HCT116 (cell line): ENCODE measurements at regions not wholly inside any gene's neighbourhood (a gene's known extent, or its start where the extent isn't known, plus 50 kb on each side); places are given as distances from the start of the nearest gene placed in this dataset.

Experiments
- ATAC-seq: fragments of 200-7000 bp; cut with Tn5 transposase; 2 replicates; pipeline ENCODE4 v1.9.1; 2020; ENCODE audit warnings: mild to moderate bottlenecking, moderate library complexity
- BruUV-seq: library from RNA; stranded (reverse); fragments of 400-500 nt; replicated peaks from 2 replicates; lab custom pipeline; 2021; lab: Mats Ljungman, UMichigan
- CTCF ChIA-PET: fragments of 300-600 bp; sonication (Branson Sonifier 250); formaldehyde crosslinking; loops from one replicate; lab custom pipeline; 2021; ENCODE audit warnings: antibody characterized with exemption; lab: Charles Lee
- POLR2A ChIA-PET: fragments of 300-600, 350-600 bp; sonication (Branson Sonifier 250); formaldehyde crosslinking; loops from one replicate; lab custom pipeline; 2021; ENCODE audit warnings: antibody characterized with exemption; lab: Charles Lee
- RAD21 ChIA-PET, 2 experiments: fragments of 300-600 bp; sonication (Branson Sonifier 250); formaldehyde crosslinking; loops; one replicate each; lab custom pipeline; 2023; ENCODE audit warnings: low total read pairs in 2 of 2; ENCODE audit not compliant: uncharacterized antibody in 2 of 2, unreplicated experiment in 2 of 2, low non-redundant PET in 1 of 2; lab: Charles Lee
- DNase-seq: peaks from one replicate; pipeline ENCODE4 v3.0.0-alpha.2; 2010; ENCODE audit warnings: low read depth, low spot score
- H2AFZ ChIP-seq: fragments of 200-600 bp; shearing (Covaris generic), sonication (generic); 2 replicates; pipeline ENCODE4 v1.6.1; 2017; ENCODE audit warnings: low read depth, mixed run types, mixed read lengths, antibody characterized with exemption, low read length; ENCODE audit not compliant: poor library complexity, severe bottlenecking
- H3K27ac ChIP-seq: 2 replicates; pipeline ENCODE4 v1.5.1; 2012; ENCODE audit warnings: low read depth, low read length
- H3K27me3 ChIP-seq: fragments of 200-600 bp; sonication (generic); 2 replicates; pipeline ENCODE4 v1.6.1; 2016; ENCODE audit warnings: mixed run types, low read length, mixed read lengths; ENCODE audit not compliant: insufficient read depth
- H3K36me3 ChIP-seq, 2 experiments: fragments of 200-500 bp in 1 of 2; fragments of 200-600 bp in 1 of 2; sonication (Bioruptor generic) in 1 of 2; sonication (generic) in 1 of 2; 2 replicates each; pipeline versions ENCODE4 v1.5.1 to v1.6.1; 2014 to 2016; ENCODE audit warnings: low read length in 2 of 2, inconsistent platforms in 1 of 2, mixed read lengths in 1 of 2, mixed run types in 1 of 2; ENCODE audit not compliant: insufficient read depth in 2 of 2, control insufficient read depth in 1 of 2
- H3K4me1 ChIP-seq, 2 experiments: fragments of 200-600 bp in 1 of 2; sonication (generic) in 1 of 2; 2 replicates each; pipeline versions ENCODE4 v1.5.1 to v1.6.1; 2012 to 2017; ENCODE audit warnings: low read length in 2 of 2, inconsistent platforms in 1 of 2, mild to moderate bottlenecking in 1 of 2, mixed read lengths in 1 of 2, mixed run types in 1 of 2, moderate library complexity in 1 of 2; ENCODE audit not compliant: insufficient read depth in 2 of 2, control insufficient read depth in 1 of 2
- H3K4me2 ChIP-seq: fragments of 200-600 bp; sonication (generic); 2 replicates; pipeline ENCODE4 v1.6.1; 2017; ENCODE audit warnings: mixed run types, low read length, mixed read lengths
- H3K4me3 ChIP-seq, 2 experiments: fragments of 200-600 bp in 1 of 2; sonication (generic) in 1 of 2; replicated peaks in 1 of 2; 2 replicates each; pipeline ENCODE4 v1.5.1; 2011 to 2016; ENCODE audit warnings: low read length in 2 of 2, control low read depth in 1 of 2, low read depth in 1 of 2, mild to moderate bottlenecking in 1 of 2, mixed read lengths in 1 of 2, mixed run types in 1 of 2
- H3K79me2 ChIP-seq: fragments of 200-600 bp; sonication (generic); 2 replicates; pipeline ENCODE4 v1.6.1; 2017; ENCODE audit warnings: mild to moderate bottlenecking, mixed run types, low read length, moderate library complexity, mixed read lengths; ENCODE audit not compliant: insufficient read depth
- H3K9ac ChIP-seq: fragments of 200-600 bp; sonication (generic); 2 replicates; pipeline ENCODE4 v1.6.1; 2016; ENCODE audit warnings: low read length, mixed read lengths
- H3K9me2 ChIP-seq: fragments of 200-600 bp; sonication (generic), shearing (Covaris generic); 2 replicates; pipeline ENCODE4 v1.6.1; 2017; ENCODE audit warnings: mixed run types, mild to moderate bottlenecking, moderate library complexity; ENCODE audit not compliant: insufficient read depth
- H3K9me3 ChIP-seq, 2 experiments: fragments of 200-500 bp in 1 of 2; fragments of 200-600 bp in 1 of 2; sonication (Bioruptor generic) in 1 of 2; sonication (generic) in 1 of 2; 2 replicates each; pipeline ENCODE4 v1.6.1; 2014 to 2017; ENCODE audit warnings: low read length in 2 of 2, mixed read lengths in 2 of 2, inconsistent platforms in 1 of 2, low read depth in 1 of 2, mild to moderate bottlenecking in 1 of 2, mixed run types in 1 of 2, moderate library complexity in 1 of 2; ENCODE audit not compliant: control insufficient read depth in 1 of 2, insufficient read depth in 1 of 2
- H4K20me1 ChIP-seq: fragments of 200-600 bp; sonication (generic), shearing (Covaris generic); 2 replicates; pipeline ENCODE4 v1.6.1; 2017; ENCODE audit warnings: mixed run types, mild to moderate bottlenecking, moderate library complexity; ENCODE audit not compliant: insufficient read depth
- CEBPB ChIP-seq: IDR thresholded peaks from 2 replicates; pipeline ENCODE4 v1.6.1; 2012; ENCODE audit warnings: low read depth
- EZH2 ChIP-seq: fragments of 200-600 bp; sonication (generic); IDR thresholded peaks from 2 replicates; pipeline ENCODE4 v1.6.1; 2017; ENCODE audit warnings: antibody characterized with exemption, mixed run types
- JUND ChIP-seq: IDR thresholded peaks from 2 replicates; pipeline ENCODE4 v1.6.1; 2012
- POLR2A ChIP-seq: IDR thresholded peaks from 2 replicates; pipeline ENCODE4 v1.7.0; 2011; ENCODE audit warnings: borderline replicate concordance; ENCODE audit not compliant: insufficient read depth, insufficient read length; ENCODE audit errors: extremely low read depth
- POLR2AphosphoS5 ChIP-seq: IDR thresholded peaks from 2 replicates; pipeline ENCODE4 v1.6.1; 2011; ENCODE audit warnings: mild to moderate bottlenecking, low read depth, low read length, moderate library complexity
- intact Hi-C: fragments of 100-400 bp; cut with micrococcal nuclease; formaldehyde crosslinking; loops from 2 replicates; pipeline ENCODE4 v1.10.0; 2022
- TF ChIP-seq, protein P1 (sequence below): IDR thresholded peaks from 2 replicates; pipeline ENCODE4 v1.6.1; 2012
- TF ChIP-seq, protein P2 (sequence below): IDR thresholded peaks from 2 replicates; pipeline ENCODE4 v1.6.1; 2012; ENCODE audit warnings: low read depth

DNA sequence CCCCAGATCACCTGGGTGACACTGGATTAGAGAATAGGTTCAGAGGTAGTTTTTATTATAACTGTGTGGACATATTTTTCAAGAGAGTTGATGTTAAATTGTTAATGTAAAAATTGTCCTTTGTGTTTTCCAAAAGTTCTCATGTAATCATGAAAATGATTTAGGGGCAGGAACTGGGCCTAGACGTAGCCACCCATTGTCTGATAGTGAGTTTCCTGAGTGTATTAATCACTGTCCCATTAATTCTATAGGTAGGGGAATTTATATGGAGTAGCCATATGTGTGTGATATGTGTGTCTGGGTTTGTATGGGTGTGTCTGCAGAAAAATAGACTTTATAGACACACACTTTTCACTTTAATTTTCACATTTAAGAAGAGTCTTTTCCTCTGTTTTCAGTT is 144.6 kb upstream of the RAI14 start (continued):
- no peak for TF ChIP-seq CEBPB
- TF ChIP-seq POLR2AphosphoS5: no peak
- TF ChIP-seq JUND: no peak
- TF ChIP-seq, protein P1, sequence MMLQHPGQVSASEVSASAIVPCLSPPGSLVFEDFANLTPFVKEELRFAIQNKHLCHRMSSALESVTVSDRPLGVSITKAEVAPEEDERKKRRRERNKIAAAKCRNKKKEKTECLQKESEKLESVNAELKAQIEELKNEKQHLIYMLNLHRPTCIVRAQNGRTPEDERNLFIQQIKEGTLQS: no peak
- no peak for TF ChIP-seq EZH2

DNA sequence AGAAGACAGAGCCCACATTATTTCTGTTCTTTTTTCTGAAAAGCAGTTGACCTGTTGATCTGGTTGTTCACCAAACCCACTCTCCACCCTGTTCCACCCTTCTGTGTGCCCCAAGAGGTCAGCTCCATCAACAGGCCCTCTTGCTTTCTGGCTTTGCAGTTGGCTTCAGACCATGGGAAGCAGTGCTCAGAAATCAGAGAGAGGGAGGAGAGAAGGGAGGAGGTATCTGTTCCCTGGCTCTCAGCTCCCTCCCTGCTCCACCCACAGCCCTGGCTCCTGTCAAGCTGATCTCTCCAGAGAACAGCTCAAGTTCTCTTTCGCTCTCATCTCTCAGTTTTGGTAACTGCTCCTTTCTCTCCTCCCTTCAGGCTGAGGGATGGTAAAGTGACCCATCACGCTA is 144.2 kb upstream of the RAI14 start:
- Histone ChIP-seq H3K27me3 (no peaks in the 10 kb centered on the region), H3K36me3 (no peaks in the 10 kb centered on the region), H3K79me2 (no peaks in the 10 kb centered on the region), H4K20me1 (no peaks in the 10 kb centered on the region), H3K9me2 (no peaks in the 10 kb centered on the region), H3K4me1 (no peaks in the 10 kb centered on the region), H3K9ac (no peak overlapping the region), H2AFZ (no peak overlapping the region), H3K27ac (no peak overlapping the region), H3K4me2 (no peak overlapping the region), H3K4me3 (no peak overlapping the region), H3K9me3 (no peaks in the 10 kb centered on the region)
- intact Hi-C loops: no loop called here
- no TSS peak for BruUV-seq
- ChIA-PET POLR2A (no interaction called here), CTCF (no interaction called here), RAD21 (no interaction called here)
- TF ChIP-seq POLR2A: no peak
- TF ChIP-seq, protein P2, sequence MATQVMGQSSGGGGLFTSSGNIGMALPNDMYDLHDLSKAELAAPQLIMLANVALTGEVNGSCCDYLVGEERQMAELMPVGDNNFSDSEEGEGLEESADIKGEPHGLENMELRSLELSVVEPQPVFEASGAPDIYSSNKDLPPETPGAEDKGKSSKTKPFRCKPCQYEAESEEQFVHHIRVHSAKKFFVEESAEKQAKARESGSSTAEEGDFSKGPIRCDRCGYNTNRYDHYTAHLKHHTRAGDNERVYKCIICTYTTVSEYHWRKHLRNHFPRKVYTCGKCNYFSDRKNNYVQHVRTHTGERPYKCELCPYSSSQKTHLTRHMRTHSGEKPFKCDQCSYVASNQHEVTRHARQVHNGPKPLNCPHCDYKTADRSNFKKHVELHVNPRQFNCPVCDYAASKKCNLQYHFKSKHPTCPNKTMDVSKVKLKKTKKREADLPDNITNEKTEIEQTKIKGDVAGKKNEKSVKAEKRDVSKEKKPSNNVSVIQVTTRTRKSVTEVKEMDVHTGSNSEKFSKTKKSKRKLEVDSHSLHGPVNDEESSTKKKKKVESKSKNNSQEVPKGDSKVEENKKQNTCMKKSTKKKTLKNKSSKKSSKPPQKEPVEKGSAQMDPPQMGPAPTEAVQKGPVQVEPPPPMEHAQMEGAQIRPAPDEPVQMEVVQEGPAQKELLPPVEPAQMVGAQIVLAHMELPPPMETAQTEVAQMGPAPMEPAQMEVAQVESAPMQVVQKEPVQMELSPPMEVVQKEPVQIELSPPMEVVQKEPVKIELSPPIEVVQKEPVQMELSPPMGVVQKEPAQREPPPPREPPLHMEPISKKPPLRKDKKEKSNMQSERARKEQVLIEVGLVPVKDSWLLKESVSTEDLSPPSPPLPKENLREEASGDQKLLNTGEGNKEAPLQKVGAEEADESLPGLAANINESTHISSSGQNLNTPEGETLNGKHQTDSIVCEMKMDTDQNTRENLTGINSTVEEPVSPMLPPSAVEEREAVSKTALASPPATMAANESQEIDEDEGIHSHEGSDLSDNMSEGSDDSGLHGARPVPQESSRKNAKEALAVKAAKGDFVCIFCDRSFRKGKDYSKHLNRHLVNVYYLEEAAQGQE: no peak
- ATAC-seq (no peak), DNase-seq (no peak)
